Motor neuron (in vitro differentiated cells): ENCODE measurements at regions not wholly inside any gene's neighbourhood (a gene's known extent, or its start where the extent isn't known, plus 50 kb on each side); places are given as distances from the start of the nearest gene placed in this dataset.
"Not testable (repeated sequence)": the region's sequence is repeated elsewhere in the genome, so short reads cannot be mapped to it uniquely, and the experiment has no call there.

Experiments
- ATAC-seq, 8 experiments: fragments of 200-7000 bp; cut with Tn5 transposase; replicated peaks in 6 of 8; 2 replicates each; pipeline ENCODE4 v1.8.0; 2021; ENCODE audit warnings: mild to moderate bottlenecking in 8 of 8, moderate library complexity in 8 of 8
- H3K27ac ChIP-seq, 2 donors: fragments of 250-450 bp; sonication (Bioruptor Pico); 2 replicates each; pipeline ENCODE4 v1.9.0; 2021; ENCODE audit warnings: antibody characterized with exemption in 2 of 2, mild to moderate bottlenecking in 2 of 2, moderate library complexity in 1 of 2
- H3K4me1 ChIP-seq, 2 donors: fragments of 250-450 bp; sonication (Bioruptor Pico); replicated peaks in 1 of 2; 2 replicates each; pipeline ENCODE4 v1.6.1; 2021; ENCODE audit warnings: antibody characterized with exemption in 2 of 2, mild to moderate bottlenecking in 2 of 2, moderate library complexity in 1 of 2
- H3K4me3 ChIP-seq, 5 donors: fragments of 250-450 bp; sonication (Bioruptor Pico); 2 replicates each; pipeline ENCODE4 v1.9.0; 2021; ENCODE audit warnings: antibody characterized with exemption in 5 of 5, mild to moderate bottlenecking in 5 of 5, moderate library complexity in 4 of 5
- WGBS, 10 experiments: fragments of 450-650 bp; shearing (Covaris generic); methylation state at CpG; one replicate each; pipeline ENCODE4 v1.0.0; 2022; 5-methylcytosine and 5-hydroxymethylcytosine counted together
- in situ Hi-C, 9 experiments: fragments of 400-800 bp; cut with MboI; loops; one replicate each; pipeline ENCODE4 v1.15.0; 2021; ENCODE audit warnings: low sequenced_read_pairs in 9 of 9, low pct_unique_long_range_greater_than_20kb in 2 of 9; ENCODE audit not compliant: unreplicated experiment in 9 of 9

- Histone ChIP-seq H3K4me1 (peaks cover 0 to 3% of the 10 kb centered on the region in 2 donors), H3K27ac (no peak overlapping the region), H3K4me3 (no peak overlapping the region)
- in situ Hi-C loops, result no loop called here
- ATAC-seq, result peak in 2 of 8 experiments; percentile 4 to 21
- WGBS, 10 experiments, result 5 to 22% (median 12%) methylated on average over 6 to 18 of the region's 26 CpGs; no CpG with 5 or more reads in 2 of the 10 experiments
Measured at GRCh38 chr22:25281675-25282345, 62.4 kb downstream of the CRYBB2 start.

GRCh38 chr22:25282346-25282670, 62.9 kb downstream of the CRYBB2 start:
- peaks cover 0 to 3% of the 10 kb centered on the region in 2 donors for H3K4me1 ChIP-seq
- 0% methylated on average over 7 of the region's 17 CpGs; no CpG with 5 or more reads in 9 of the 10 experiments for WGBS, 10 experiments
- peak overlapping the region; percentile 27 to 44 (median 32) for H3K4me3 ChIP-seq
- no peak overlapping the region for H3K27ac ChIP-seq
- in situ Hi-C loops, result no loop called here
- peak in 4 of 8 experiments; percentile 4 to 41 (median 18) for ATAC-seq

- WGBS, 10 experiments, result 0 to 10% (median 0%) methylated on average over 2 to 8 of the region's 91 CpGs; no CpG with 5 or more reads in 6 of the 10 experiments
- ATAC-seq, result peak in 5 of 8 experiments; percentile 49 to 71 (median 63)
- H3K27ac ChIP-seq, result no peak overlapping the region
Measured at GRCh38 chr22:25282671-25283561, 63.5 kb downstream of the CRYBB2 start.

DNA sequence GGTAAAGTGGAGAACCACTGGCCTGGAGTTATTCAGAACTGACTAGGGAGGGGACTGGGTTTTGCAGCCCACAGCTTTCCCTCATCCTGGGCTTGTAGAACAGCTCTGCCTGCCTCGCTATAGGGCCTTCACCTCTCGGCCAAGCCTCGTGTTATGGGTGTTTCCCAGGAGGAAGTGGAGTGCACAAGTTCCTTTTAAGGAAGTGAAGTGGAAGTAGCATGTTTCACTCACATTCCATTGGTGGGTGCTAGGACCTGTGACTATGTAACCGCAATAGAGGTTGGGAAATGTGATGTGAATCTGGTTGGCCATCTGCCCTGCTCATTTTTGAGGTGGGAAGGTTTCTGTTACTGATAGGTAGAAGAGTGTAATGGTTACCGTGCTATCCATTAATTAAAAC, 69.0 kb downstream of the CRYBB2 start:
- H3K27ac ChIP-seq, H3K4me3 ChIP-seq, H3K4me1 ChIP-seq, in situ Hi-C loops: not testable (repeated sequence)
- ATAC-seq, result peak in 1 of 8 experiments; percentile 26
- WGBS, 10 experiments, result 94% methylated on average over 2 of the region's 5 CpGs; no CpG with 5 or more reads in 9 of the 10 experiments

More at GRCh38 chr22:25282671-25283561, 63.5 kb downstream of the CRYBB2 start:
- H3K4me3 ChIP-seq, result peak overlapping the region; percentile 27 to 44 (median 32)
- H3K4me1 ChIP-seq, result peaks cover 0 to 3% of the 10 kb centered on the region in 2 donors
- in situ Hi-C loops, result no loop called here

- no CpG with 5 or more reads among the region's 4 CpGs for WGBS, 10 experiments
- in situ Hi-C loops, H3K4me3 ChIP-seq, H3K27ac ChIP-seq, ATAC-seq, H3K4me1 ChIP-seq: not testable (repeated sequence)
Measured at GRCh38 chr22:25301912-25302311, 82.5 kb downstream of the CRYBB2 start.

DNA sequence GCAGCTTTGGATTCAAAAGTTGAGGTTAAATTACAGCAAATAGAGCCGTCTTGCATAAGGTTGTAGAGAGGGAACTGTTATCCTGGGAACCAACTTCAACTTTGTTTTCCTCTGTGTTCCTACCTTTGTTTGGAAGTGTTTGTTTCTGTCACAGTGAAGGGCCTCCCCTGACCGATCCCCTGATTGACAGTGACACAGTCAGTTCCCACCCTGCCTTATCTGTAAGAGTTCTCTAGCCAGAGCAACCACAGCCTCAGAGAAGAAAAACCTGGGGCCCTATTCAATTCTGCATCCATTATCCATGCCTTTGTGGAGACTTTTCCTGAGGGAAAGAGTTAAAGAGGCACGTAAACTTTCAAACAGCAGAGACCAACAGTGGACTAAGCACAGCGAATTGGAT, 90.1 kb downstream of the CRYBB2 start:
- H3K4me3 ChIP-seq, in situ Hi-C loops, H3K27ac ChIP-seq, H3K4me1 ChIP-seq: not testable (repeated sequence)
- no CpG with 5 or more reads among the region's 4 CpGs for WGBS, 10 experiments
- ATAC-seq, result peak in 2 of 8 experiments; percentile 28 to 76

- no CpG with 5 or more reads among the region's 5 CpGs for WGBS, 10 experiments
- H3K4me1 ChIP-seq, ATAC-seq, H3K4me3 ChIP-seq, in situ Hi-C loops, H3K27ac ChIP-seq: not testable (repeated sequence)
Measured at GRCh38 chr22:25311924-25312323, 92.5 kb downstream of the CRYBB2 start.

DNA sequence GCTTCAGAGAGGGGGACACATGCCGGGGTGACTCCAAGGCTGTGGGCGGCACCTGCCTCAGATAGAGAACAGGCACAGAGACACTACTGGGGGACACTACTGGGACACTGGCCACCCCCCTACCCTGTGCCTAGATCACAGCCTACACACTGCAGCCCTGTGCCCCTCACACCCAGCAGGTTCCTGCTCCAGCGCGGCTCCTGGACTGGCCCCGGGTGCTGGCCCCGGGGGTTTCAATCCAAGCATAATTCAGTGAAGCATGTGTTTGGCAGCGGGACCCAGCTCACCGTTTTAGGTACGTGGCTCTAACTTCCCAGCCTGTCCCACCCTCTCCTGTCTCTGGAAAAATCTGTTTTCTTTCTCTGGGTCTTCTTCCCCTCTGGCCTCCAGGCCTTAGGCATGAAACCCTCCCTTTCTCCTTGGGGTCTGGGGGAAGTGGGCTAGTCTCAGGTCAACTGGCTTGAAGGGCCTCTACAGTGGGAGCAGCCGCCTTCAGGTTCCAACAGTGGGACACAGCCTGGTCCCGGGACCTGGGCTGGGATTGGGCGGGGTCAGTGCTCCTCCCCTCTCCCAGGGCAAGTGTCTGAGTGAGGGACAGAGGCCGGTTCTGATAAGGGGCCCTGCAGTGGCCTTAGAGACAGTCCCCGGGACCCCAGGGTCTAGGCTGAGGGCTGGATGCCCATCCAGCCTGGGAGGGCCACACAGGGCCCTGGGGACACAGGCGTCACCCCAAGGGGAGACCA, 98.8 kb downstream of the CRYBB2 start:
- Histone ChIP-seq H3K4me3 (no peak overlapping the region), H3K27ac (no peak overlapping the region), H3K4me1 (no peaks in the 10 kb centered on the region)
- peak in 1 of 8 experiments; percentile 20 for ATAC-seq
- WGBS, 10 experiments, result 27 to 100% (median 80%) methylated on average over 1 to 3 of the region's 15 CpGs; no CpG with 5 or more reads in 7 of the 10 experiments
- in situ Hi-C loops, result no loop called here

- no peak overlapping the region for H3K4me3 ChIP-seq
- ATAC-seq, result peak in 1 of 8 experiments; percentile 49
- in situ Hi-C loops, result no loop called here
- WGBS, 10 experiments, result 43 to 72% (median 51%) methylated on average over 3 to 7 of the region's 17 CpGs; no CpG with 5 or more reads in 7 of the 10 experiments
- H3K4me1 ChIP-seq, result no peaks in the 10 kb centered on the region
- H3K27ac ChIP-seq, result no peak overlapping the region
Measured at GRCh38 chr22:25327018-25327755, 107.7 kb downstream of the CRYBB2 start.

- in situ Hi-C loops, result loop anchor here in 1 of 9 experiments (10.0 kb wide), 1 partner anchor 96 kb away; no protein-coding TSS in a partner anchor
- Histone ChIP-seq H3K4me1 (no peaks in the 10 kb centered on the region), H3K4me3 (no peak overlapping the region), H3K27ac (no peak overlapping the region)
- no peak for ATAC-seq
- 0 to 100% (median 77%) methylated on average over 1 to 3 of the region's 4 CpGs; no CpG with 5 or more reads in 3 of the 10 experiments for WGBS, 10 experiments
Measured at GRCh38 chr22:25331050-25331449, 111.6 kb downstream of the CRYBB2 start.

DNA sequence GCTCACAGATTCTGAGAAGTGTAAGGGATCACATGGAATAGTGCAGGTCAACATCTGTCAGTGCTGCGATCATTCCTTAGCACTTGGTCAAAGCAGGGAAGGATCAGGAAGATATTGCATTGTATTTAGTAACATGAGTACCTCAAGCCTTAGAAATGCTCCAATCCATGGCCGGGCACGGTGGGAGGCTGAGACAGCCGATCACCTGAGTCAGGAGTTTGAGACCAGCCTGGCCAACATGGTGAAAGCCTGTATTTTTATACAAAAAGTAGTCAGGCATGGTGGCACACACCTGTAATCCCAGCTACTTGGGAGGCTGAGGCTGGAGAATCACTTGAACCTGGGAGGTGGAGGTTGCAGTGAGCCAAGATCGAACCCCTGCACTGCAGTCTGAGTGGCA, 112.5 kb downstream of the CRYBB2 start:
- in situ Hi-C loops, result loop anchor here in 1 of 9 experiments (10.0 kb wide), 1 partner anchor 97 kb away; no protein-coding TSS in a partner anchor
- 38 to 100% (median 87%) methylated on average over 1 to 4 of the region's 5 CpGs; no CpG with 5 or more reads in 5 of the 10 experiments for WGBS, 10 experiments
- not testable (repeated sequence) for H3K4me1 ChIP-seq, ATAC-seq, H3K4me3 ChIP-seq, H3K27ac ChIP-seq

GRCh38 chr22:25332386-25332785, 112.9 kb downstream of the CRYBB2 start:
- H3K4me1 ChIP-seq, result no peaks in the 10 kb centered on the region
- WGBS, 10 experiments, result 60 to 100% (median 88%) methylated on average over 2 to 9 of the region's 11 CpGs; no CpG with 5 or more reads in 4 of the 10 experiments
- in situ Hi-C loops, result loop anchor here in 1 of 9 experiments (10.0 kb wide), 1 partner anchor 98 kb away; no protein-coding TSS in a partner anchor
- H3K27ac ChIP-seq, result no peak overlapping the region
- no peak for ATAC-seq
- H3K4me3 ChIP-seq, result no peak overlapping the region
